ENCODE measurements at regions not wholly inside any gene's neighbourhood (a gene's known extent, or its start where the extent isn't known, plus 50 kb on each side); places are given as distances from the start of the nearest gene placed in this dataset.

- Mint-ChIP-seq H3K4me3 (no peak overlapping the region), H3K4me1 (peaks cover 3% of the 10 kb centered on the region), H3K9me3 (peaks cover 39% of the 10 kb centered on the region), H3K36me3 (peaks cover 12% of the 10 kb centered on the region), H3K27ac (peak overlapping the region; percentile 68), H3K27me3 (ENCODE audit: low read depth) (no peaks in the 10 kb centered on the region)
- TF ChIP-seq, protein P1, sequence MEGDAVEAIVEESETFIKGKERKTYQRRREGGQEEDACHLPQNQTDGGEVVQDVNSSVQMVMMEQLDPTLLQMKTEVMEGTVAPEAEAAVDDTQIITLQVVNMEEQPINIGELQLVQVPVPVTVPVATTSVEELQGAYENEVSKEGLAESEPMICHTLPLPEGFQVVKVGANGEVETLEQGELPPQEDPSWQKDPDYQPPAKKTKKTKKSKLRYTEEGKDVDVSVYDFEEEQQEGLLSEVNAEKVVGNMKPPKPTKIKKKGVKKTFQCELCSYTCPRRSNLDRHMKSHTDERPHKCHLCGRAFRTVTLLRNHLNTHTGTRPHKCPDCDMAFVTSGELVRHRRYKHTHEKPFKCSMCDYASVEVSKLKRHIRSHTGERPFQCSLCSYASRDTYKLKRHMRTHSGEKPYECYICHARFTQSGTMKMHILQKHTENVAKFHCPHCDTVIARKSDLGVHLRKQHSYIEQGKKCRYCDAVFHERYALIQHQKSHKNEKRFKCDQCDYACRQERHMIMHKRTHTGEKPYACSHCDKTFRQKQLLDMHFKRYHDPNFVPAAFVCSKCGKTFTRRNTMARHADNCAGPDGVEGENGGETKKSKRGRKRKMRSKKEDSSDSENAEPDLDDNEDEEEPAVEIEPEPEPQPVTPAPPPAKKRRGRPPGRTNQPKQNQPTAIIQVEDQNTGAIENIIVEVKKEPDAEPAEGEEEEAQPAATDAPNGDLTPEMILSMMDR (IDR thresholded peaks at IDR 0.05; ENCODE audit: unreplicated experiment): no peak
- DNase-seq (ENCODE audit: low spot score in 2 of 2, unreplicated experiment in 2 of 2): no peak
Observed at GRCh38 chr12:89789862-89790261, 81.2 kb upstream of the ATP2B1 start.

DNA sequence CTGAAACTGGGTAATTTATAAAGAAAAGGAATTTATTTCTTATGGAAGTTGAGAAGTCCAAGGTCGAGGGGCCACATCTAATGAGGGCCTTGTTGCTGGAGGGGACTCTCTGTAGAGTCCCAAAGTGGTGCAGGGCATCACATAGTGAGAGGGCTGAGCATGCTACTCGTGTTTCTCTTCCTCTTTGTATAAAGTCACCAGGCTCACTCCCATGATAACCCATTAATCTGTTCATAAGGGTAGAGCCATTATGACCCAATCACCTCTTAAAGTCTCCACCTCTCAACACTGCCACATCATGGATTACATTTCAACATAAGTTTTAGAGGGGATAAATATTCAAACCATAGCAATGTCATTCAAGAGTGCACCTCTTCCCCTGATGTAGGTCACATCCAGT lies 79.1 kb upstream of the ATP2B1 start:
- TF ChIP-seq, protein P1 (IDR thresholded peaks at IDR 0.05; ENCODE audit: unreplicated experiment): no peak
- H3K9me3 Mint-ChIP-seq: peaks cover 39% of the 10 kb centered on the region
- no peak for DNase-seq (ENCODE audit: low spot score in 2 of 2, unreplicated experiment in 2 of 2)
- H3K4me3 Mint-ChIP-seq: no peak overlapping the region
- peaks cover 12% of the 10 kb centered on the region for H3K36me3 Mint-ChIP-seq
- no peak overlapping the region for H3K27ac Mint-ChIP-seq
- peaks cover 13% of the 10 kb centered on the region for H3K4me1 Mint-ChIP-seq
- H3K27me3 Mint-ChIP-seq (ENCODE audit: low read depth): no peaks in the 10 kb centered on the region

GRCh38 chr12:89786177-89786810 lies 77.7 kb upstream of the ATP2B1 start:
- Mint-ChIP-seq H3K9me3 (peaks cover 38% of the 10 kb centered on the region), H3K36me3 (peaks cover 12% of the 10 kb centered on the region), H3K27me3 (ENCODE audit: low read depth) (no peaks in the 10 kb centered on the region), H3K4me3 (no peak overlapping the region), H3K4me1 (peaks cover 18% of the 10 kb centered on the region), H3K27ac (no peak overlapping the region)
- DNase-seq (ENCODE audit: low spot score in 2 of 2, unreplicated experiment in 2 of 2): no peak
- TF ChIP-seq, protein P1 (IDR thresholded peaks at IDR 0.05; ENCODE audit: unreplicated experiment): no peak

- no peaks in the 10 kb centered on the region for H3K27me3 Mint-ChIP-seq (ENCODE audit: low read depth)
- no peak overlapping the region for H3K4me3 Mint-ChIP-seq
- H3K4me1 Mint-ChIP-seq: peaks cover 15% of the 10 kb centered on the region
- peaks cover 28% of the 10 kb centered on the region for H3K9me3 Mint-ChIP-seq
- H3K36me3 Mint-ChIP-seq: peaks cover 12% of the 10 kb centered on the region
- H3K27ac Mint-ChIP-seq: peak overlapping the region; percentile 24
- TF ChIP-seq, protein P1 (IDR thresholded peaks at IDR 0.05; ENCODE audit: unreplicated experiment): no peak
- no peak for DNase-seq (ENCODE audit: low spot score in 2 of 2, unreplicated experiment in 2 of 2)
Observed at GRCh38 chr12:89783359-89784060, 74.9 kb upstream of the ATP2B1 start.

GRCh38 chr12:89782807-89783206 lies 74.2 kb upstream of the ATP2B1 start:
- Mint-ChIP-seq H3K4me1 (peaks cover 15% of the 10 kb centered on the region), H3K27me3 (ENCODE audit: low read depth) (no peaks in the 10 kb centered on the region), H3K27ac (peak overlapping the region; percentile 6), H3K9me3 (peaks cover 28% of the 10 kb centered on the region), H3K4me3 (no peak overlapping the region), H3K36me3 (peaks cover 12% of the 10 kb centered on the region)
- DNase-seq (ENCODE audit: low spot score in 2 of 2, unreplicated experiment in 2 of 2): no peak
- TF ChIP-seq, protein P1 (IDR thresholded peaks at IDR 0.05; ENCODE audit: unreplicated experiment): no peak

Measured in mesothelial cell of epicardium (in vitro differentiated cells).